Kidney (tissue), 13 donors: ENCODE measurements at regions not wholly inside any gene's neighbourhood (a gene's known extent, or its start where the extent isn't known, plus 50 kb on each side); places are given as distances from the start of the nearest gene placed in this dataset.

ENCODE experiments used
- DNase-seq, 5 donors: peaks; one replicate each; pipeline ENCODE4 v3.0.0-alpha.2; 2013 to 2020
- FAIRE-seq: peaks from 2 replicates; lab custom pipeline; 2012; peaks lifted over from hg19 to GRCh38; lab: Jason Lieb, UNC
- H3K27ac ChIP-seq, 2 donors: one replicate each; pipeline ENCODE4 v1.7.0; 2013; ENCODE audit warnings: low read depth in 2 of 2, low read length in 2 of 2, inconsistent platforms in 1 of 2
- H3K27me3 ChIP-seq: one replicate; pipeline ENCODE4 v1.7.1; 2013; ENCODE audit warnings: low read length, inconsistent platforms; ENCODE audit not compliant: control insufficient read depth, insufficient read depth
- H3K36me3 ChIP-seq, 3 donors: one replicate each; pipeline versions ENCODE4 v1.7.0 to v1.7.1; 2013; ENCODE audit warnings: low read length in 3 of 3, control low read depth in 1 of 3, inconsistent platforms in 1 of 3; ENCODE audit not compliant: insufficient read depth in 3 of 3, control insufficient read depth in 2 of 3
- H3K4me1 ChIP-seq, 3 donors: one replicate each; pipeline versions ENCODE4 v1.7.0 to v1.7.1; 2013; ENCODE audit warnings: low read length in 3 of 3, inconsistent platforms in 1 of 3, low read depth in 1 of 3; ENCODE audit not compliant: control insufficient read depth in 2 of 3, insufficient read depth in 2 of 3
- H3K4me3 ChIP-seq, 3 donors: one replicate each; pipeline versions ENCODE4 v1.7.0 to v1.8.1; 2013; ENCODE audit warnings: low read length in 3 of 3, control low read depth in 1 of 3, inconsistent platforms in 1 of 3
- H3K9ac ChIP-seq, 3 donors: one replicate each; pipeline versions ENCODE4 v1.7.0 to v1.7.1; 2013; ENCODE audit warnings: low read length in 3 of 3, control low read depth in 1 of 3, inconsistent platforms in 1 of 3
- H3K9me3 ChIP-seq, 3 donors: one replicate each; pipeline versions ENCODE4 v1.7.0 to v1.7.1; 2013; ENCODE audit warnings: low read length in 3 of 3, control low read depth in 1 of 3, inconsistent platforms in 1 of 3; ENCODE audit not compliant: control insufficient read depth in 2 of 3, insufficient read depth in 1 of 3
- intact Hi-C: fragments of 100-400 bp; cut with DNase I; formaldehyde crosslinking; loops from one replicate; pipeline ENCODE4 v1.11.1; 2022
- TF ChIP-seq, protein P1 (sequence below): IDR thresholded peaks from 3 replicates; pipeline ENCODE4 v1.5.1; 2012; ENCODE audit warnings: mild to moderate bottlenecking, moderate library complexity, borderline replicate concordance; ENCODE audit not compliant: insufficient read depth; ENCODE audit errors: extremely low read depth
- donor health status: control.
- donor health status: control.
- donor health status: control.
- donor health status: control.
- donor health status: control.
- donor health status: DM: yes; HTN: yes; CAD: no.
- donor health status: Normal renal cell carcinoma (clear cell type).

- TF ChIP-seq, protein P1, sequence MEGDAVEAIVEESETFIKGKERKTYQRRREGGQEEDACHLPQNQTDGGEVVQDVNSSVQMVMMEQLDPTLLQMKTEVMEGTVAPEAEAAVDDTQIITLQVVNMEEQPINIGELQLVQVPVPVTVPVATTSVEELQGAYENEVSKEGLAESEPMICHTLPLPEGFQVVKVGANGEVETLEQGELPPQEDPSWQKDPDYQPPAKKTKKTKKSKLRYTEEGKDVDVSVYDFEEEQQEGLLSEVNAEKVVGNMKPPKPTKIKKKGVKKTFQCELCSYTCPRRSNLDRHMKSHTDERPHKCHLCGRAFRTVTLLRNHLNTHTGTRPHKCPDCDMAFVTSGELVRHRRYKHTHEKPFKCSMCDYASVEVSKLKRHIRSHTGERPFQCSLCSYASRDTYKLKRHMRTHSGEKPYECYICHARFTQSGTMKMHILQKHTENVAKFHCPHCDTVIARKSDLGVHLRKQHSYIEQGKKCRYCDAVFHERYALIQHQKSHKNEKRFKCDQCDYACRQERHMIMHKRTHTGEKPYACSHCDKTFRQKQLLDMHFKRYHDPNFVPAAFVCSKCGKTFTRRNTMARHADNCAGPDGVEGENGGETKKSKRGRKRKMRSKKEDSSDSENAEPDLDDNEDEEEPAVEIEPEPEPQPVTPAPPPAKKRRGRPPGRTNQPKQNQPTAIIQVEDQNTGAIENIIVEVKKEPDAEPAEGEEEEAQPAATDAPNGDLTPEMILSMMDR = no peak
- no peak overlapping the region for H3K4me3 ChIP-seq
- no peak for FAIRE-seq
These were observed 61.0 kb upstream of the TGIF1 start for GRCh38 chr18:3388980-3389379.

GRCh38 chr18:3389977-3390376 is 60.0 kb upstream of the TGIF1 start:
- H3K36me3 ChIP-seq = no peaks in the 10 kb centered on the region
- peaks cover 0 to 2% (median 0%) of the 10 kb centered on the region in 3 donors for H3K4me1 ChIP-seq
- no peak overlapping the region for H3K9ac ChIP-seq
- no peak for DNase-seq
- intact Hi-C loops = no loop called here
- FAIRE-seq = no peak
- no peak overlapping the region for H3K4me3 ChIP-seq
- no peak overlapping the region for H3K27ac ChIP-seq
- no peaks in the 10 kb centered on the region for H3K27me3 ChIP-seq
- peaks cover 0 to 9% (median 0%) of the 10 kb centered on the region in 3 donors for H3K9me3 ChIP-seq
- TF ChIP-seq, protein P1 = no peak

More at GRCh38 chr18:3388980-3389379, 61.0 kb upstream of the TGIF1 start:
- Histone ChIP-seq H3K27me3 (no peaks in the 10 kb centered on the region), H3K4me1 (peaks cover 0 to 5% (median 0%) of the 10 kb centered on the region in 3 donors), H3K27ac (no peak overlapping the region), H3K36me3 (no peaks in the 10 kb centered on the region), H3K9ac (no peak overlapping the region), H3K9me3 (peaks cover 0 to 9% (median 0%) of the 10 kb centered on the region in 3 donors)
- intact Hi-C loops = no loop called here
- no peak for DNase-seq

- intact Hi-C loops = no loop called here
- H3K36me3 ChIP-seq = no peaks in the 10 kb centered on the region
- H3K9ac ChIP-seq = no peak overlapping the region
- no peaks in the 10 kb centered on the region for H3K27me3 ChIP-seq
- FAIRE-seq = no peak
- H3K4me1 ChIP-seq = no peaks in the 10 kb centered on the region
- DNase-seq = no peak
- no peak overlapping the region for H3K27ac ChIP-seq
- H3K9me3 ChIP-seq = peaks cover 0 to 9% (median 0%) of the 10 kb centered on the region in 3 donors
- no peak overlapping the region for H3K4me3 ChIP-seq
- TF ChIP-seq, protein P1 = no peak
These were observed 58.1 kb upstream of the TGIF1 start for GRCh38 chr18:3391704-3392466.

DNA sequence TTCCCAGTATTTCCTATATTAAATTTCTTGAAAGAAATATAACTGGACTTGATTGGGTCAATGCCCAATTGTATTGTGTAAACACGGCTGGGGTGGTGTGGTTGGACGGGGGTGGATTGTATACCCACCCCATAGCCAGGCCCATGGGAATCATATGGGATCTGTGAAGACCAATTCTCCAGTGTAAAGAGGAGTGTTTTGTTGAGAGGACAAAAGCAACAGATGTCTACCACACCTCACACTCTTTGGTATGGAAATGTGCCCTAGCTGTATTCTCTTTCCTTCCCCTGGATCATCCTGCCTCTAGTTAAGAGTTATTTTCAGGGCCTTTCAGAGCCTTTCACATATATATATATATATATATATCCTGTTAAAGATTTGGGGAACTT is 57.5 kb upstream of the TGIF1 start:
- FAIRE-seq = no peak
- H3K4me1 ChIP-seq = peaks cover 0 to 3% (median 0%) of the 10 kb centered on the region in 3 donors

More for the DNA sequence above, 57.5 kb upstream of the TGIF1 start:
- Histone ChIP-seq H3K9ac (no peak overlapping the region), H3K36me3 (no peaks in the 10 kb centered on the region), H3K27me3 (no peaks in the 10 kb centered on the region), H3K27ac (no peak overlapping the region), H3K9me3 (peaks cover 0 to 9% (median 0%) of the 10 kb centered on the region in 3 donors), H3K4me3 (no peak overlapping the region)
- TF ChIP-seq, protein P1 = no peak
- intact Hi-C loops = no loop called here
- DNase-seq = no peak
